Retinal pigment epithelial cell (primary cell): ENCODE measurements at regions not wholly inside any gene's neighbourhood (a gene's known extent, or its start where the extent isn't known, plus 50 kb on each side); places are given as distances from the start of the nearest gene placed in this dataset.

ENCODE experiments used
- DNase-seq: peaks from one replicate; pipeline ENCODE4 v3.0.0-alpha.2; 2010; ENCODE audit warnings: low read depth
- H3K4me3 ChIP-seq: 2 replicates; pipeline ENCODE4 v1.5.1; 2011; ENCODE audit warnings: mild to moderate bottlenecking, low read length, control low read depth, moderate library complexity
- CTCF ChIP-seq: conservative IDR thresholded peaks from 2 replicates; pipeline ENCODE4 v1.5.1; 2011; ENCODE audit warnings: low read depth, low read length, control low read depth, inconsistent platforms

DNA sequence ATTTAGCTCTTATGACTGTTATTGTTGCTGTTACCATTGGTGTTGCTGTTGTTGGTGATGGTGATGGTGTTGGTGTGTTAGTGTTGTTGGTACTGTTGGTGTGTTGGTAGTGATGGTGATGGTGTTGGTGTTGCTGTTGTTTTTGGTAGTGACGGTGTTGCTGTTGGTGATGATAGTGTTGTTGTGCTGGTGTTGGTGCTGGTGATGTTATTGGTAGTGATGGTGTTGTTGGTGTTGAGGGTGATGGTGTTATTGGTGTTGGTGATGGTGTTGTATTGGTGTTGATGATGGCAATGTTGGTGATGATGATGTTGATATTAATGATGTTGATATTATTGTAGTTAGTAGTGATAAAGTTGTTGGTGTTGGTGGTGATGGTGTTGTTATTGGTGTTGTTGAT, 285.7 kb upstream of the FOXF1 start:
- no peak for TF ChIP-seq CTCF
- DNase-seq, result no peak
- no peak overlapping the region for H3K4me3 ChIP-seq

DNA sequence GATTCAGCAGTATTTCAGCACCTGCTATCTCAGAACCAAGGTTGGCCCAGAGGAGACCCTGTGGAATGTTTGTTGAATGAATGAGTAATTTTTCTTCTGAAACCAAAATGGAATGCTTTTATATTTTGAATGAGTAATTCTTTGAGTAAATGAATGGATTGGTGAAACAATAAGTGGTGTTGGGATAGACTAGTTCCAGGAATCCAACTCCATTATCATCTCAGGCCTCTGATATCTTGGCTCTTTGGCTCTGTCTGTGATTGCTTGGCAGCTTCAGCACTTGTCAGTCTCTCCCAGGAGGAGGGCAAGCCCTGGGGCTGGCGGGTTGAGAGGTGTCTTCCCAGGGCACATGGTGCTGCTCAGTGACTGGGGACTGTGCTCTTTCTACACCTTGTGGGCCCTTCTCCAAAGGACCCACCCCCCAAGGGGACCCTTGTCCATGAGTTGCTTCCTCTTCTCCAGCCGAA, 284.4 kb upstream of the FOXF1 start:
- TF ChIP-seq CTCF, result no peak
- no peak for DNase-seq
- no peak overlapping the region for H3K4me3 ChIP-seq

DNA sequence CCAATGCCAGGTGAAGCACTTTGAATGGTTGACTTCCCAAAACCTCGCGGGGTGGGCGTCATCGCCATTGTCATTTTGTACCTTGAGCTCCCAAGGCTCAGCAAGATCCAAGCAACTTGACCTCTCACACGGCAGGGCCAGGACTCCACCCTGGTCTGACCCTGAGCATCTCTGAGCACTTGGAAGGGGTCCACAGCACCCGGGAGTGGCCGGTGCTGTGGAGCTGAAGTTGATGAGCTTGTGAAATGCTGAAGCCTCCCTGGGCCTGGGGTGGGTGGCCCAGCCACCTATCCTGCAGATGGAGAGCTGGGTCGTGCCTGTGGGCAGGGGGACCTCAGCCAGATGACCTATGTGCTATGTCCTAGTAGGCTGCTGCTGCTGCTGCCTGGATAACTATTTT, 283.3 kb upstream of the FOXF1 start:
- no peak for TF ChIP-seq CTCF
- no peak for DNase-seq
- H3K4me3 ChIP-seq, result no peak overlapping the region

DNA sequence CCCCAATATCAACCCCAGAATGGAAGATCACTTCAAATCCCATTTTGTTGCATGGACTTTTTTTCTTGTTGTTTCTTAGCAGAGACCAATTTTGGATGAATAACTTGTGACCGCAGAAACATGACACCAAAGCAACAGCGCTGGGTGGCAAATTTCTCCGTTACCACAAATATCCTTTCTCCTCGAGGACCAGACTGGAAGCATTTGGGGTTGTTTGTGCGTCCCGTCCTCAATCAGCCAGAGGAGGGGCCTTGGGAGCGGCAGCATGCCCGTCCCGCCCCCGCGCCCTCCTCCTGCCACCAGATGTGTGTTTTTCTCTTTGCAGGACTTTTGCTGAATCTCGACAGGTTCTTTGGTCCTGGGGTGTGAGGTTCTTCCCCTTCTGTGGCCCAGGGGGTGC, 282.5 kb upstream of the FOXF1 start:
- TF ChIP-seq CTCF, result no peak
- no peak overlapping the region for H3K4me3 ChIP-seq
- no peak for DNase-seq

DNA sequence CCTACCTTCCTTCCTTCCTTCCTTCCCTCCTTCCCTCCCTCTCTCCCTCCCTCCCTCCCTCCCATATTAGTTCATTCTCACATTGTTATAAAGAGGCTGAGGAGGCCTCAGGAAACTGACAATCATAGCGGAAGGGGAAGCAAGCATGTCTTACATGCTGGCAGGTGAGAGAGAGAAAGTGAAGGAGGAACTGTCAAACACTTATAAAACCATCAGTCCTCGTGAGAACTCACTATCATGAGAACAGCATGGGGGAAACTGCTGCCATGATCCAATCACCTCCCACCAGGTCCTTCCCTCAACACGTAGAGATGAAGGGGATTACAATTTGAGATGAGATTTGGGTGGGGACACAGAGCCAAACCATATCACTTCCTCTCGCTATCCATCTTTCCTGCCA, 281.6 kb upstream of the FOXF1 start:
- TF ChIP-seq CTCF, result no peak
- DNase-seq, result no peak
- no peak overlapping the region for H3K4me3 ChIP-seq

DNA sequence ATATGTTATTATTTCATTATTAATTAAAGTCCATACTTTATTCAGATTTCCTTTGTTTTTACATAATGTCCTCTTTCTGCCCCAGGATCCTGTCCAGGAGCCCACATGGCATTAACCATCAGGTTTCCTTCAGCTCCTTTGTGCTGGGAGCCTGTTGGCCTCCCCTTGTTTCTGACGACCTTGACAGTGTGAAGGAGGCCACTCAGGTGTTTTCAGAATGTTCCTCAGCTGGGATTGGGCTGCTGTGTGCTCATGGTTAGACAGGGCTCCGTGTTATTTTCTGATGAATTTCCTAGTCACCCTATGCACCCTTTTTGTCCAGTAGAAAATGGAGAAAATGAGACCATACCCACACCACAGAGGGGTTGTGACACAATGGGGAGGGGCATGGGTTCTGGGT, 281.0 kb upstream of the FOXF1 start:
- no peak for TF ChIP-seq CTCF
- no peak overlapping the region for H3K4me3 ChIP-seq
- DNase-seq, result no peak

- TF ChIP-seq CTCF, result no peak
- no peak for DNase-seq
- H3K4me3 ChIP-seq, result no peak overlapping the region
Observed at GRCh38 chr16:86229866-86230656, 280.3 kb upstream of the FOXF1 start.
